HFFc6 (cell line): ENCODE measurements at regions not wholly inside any gene's neighbourhood (a gene's known extent, or its start where the extent isn't known, plus 50 kb on each side); places are given as distances from the start of the nearest gene placed in this dataset.

Experiments
- DNase-seq: peaks from one replicate; pipeline ENCODE4 v3.0.0-alpha.2; 2018
- H3K27ac Mint-ChIP-seq: 2 replicates; pipeline ENCODE4 v1.8.0; 2020; ENCODE audit warnings: mild to moderate bottlenecking, mixed read lengths
- H3K27me3 Mint-ChIP-seq: 2 replicates; pipeline ENCODE4 v1.8.0; 2021; ENCODE audit warnings: mild to moderate bottlenecking, moderate library complexity, mixed read lengths; ENCODE audit not compliant: insufficient read depth
- H3K36me3 Mint-ChIP-seq: 2 replicates; pipeline ENCODE4 v1.8.0; 2021; ENCODE audit warnings: low read depth, mixed read lengths
- H3K4me1 Mint-ChIP-seq: 2 replicates; pipeline ENCODE4 v1.8.0; 2020; ENCODE audit warnings: low read depth, mixed read lengths
- H3K4me3 Mint-ChIP-seq: 2 replicates; pipeline ENCODE4 v1.8.0; 2020; ENCODE audit warnings: mild to moderate bottlenecking, moderate library complexity, mixed read lengths
- H3K9me3 Mint-ChIP-seq: 2 replicates; pipeline ENCODE4 v1.8.0; 2020; ENCODE audit warnings: mild to moderate bottlenecking, mixed read lengths
- CTCF ChIP-seq: fragments of 200-600 bp; sonication (generic); IDR thresholded peaks from 2 replicates; pipeline ENCODE4 v1.5.0; 2021; ENCODE audit warnings: antibody characterized with exemption, mild to moderate bottlenecking

- no peak for DNase-seq
- H3K4me3 Mint-ChIP-seq, result no peak overlapping the region
- no peak for TF ChIP-seq CTCF
- H3K9me3 Mint-ChIP-seq, result no peaks in the 10 kb centered on the region
- H3K27ac Mint-ChIP-seq, result no peak overlapping the region
- H3K36me3 Mint-ChIP-seq, result no peaks in the 10 kb centered on the region
- H3K4me1 Mint-ChIP-seq, result no peaks in the 10 kb centered on the region
- peaks cover 3% of the 10 kb centered on the region for H3K27me3 Mint-ChIP-seq
These were observed 99.9 kb downstream of the NUF2 start for GRCh38 chr1:163421701-163422100.

GRCh38 chr1:163422738-163423404 is 101.1 kb downstream of the NUF2 start:
- no peaks in the 10 kb centered on the region for H3K9me3 Mint-ChIP-seq
- H3K4me1 Mint-ChIP-seq, result no peaks in the 10 kb centered on the region
- peaks cover 3% of the 10 kb centered on the region for H3K27me3 Mint-ChIP-seq
- no peak overlapping the region for H3K4me3 Mint-ChIP-seq
- DNase-seq, result no peak
- no peaks in the 10 kb centered on the region for H3K36me3 Mint-ChIP-seq
- H3K27ac Mint-ChIP-seq, result no peak overlapping the region
- no peak for TF ChIP-seq CTCF

- Mint-ChIP-seq H3K4me1 (no peaks in the 10 kb centered on the region), H3K27me3 (peaks cover 3% of the 10 kb centered on the region), H3K4me3 (no peak overlapping the region), H3K27ac (no peak overlapping the region), H3K36me3 (no peaks in the 10 kb centered on the region), H3K9me3 (no peaks in the 10 kb centered on the region)
- no peak for TF ChIP-seq CTCF
- DNase-seq, result no peak
These were observed 104.9 kb downstream of the NUF2 start for GRCh38 chr1:163426505-163427251.

GRCh38 chr1:163427279-163427678 is 105.5 kb downstream of the NUF2 start:
- no peaks in the 10 kb centered on the region for H3K4me1 Mint-ChIP-seq
- H3K27ac Mint-ChIP-seq, result no peak overlapping the region
- H3K4me3 Mint-ChIP-seq, result no peak overlapping the region
- no peaks in the 10 kb centered on the region for H3K36me3 Mint-ChIP-seq
- DNase-seq, result no peak
- TF ChIP-seq CTCF, result no peak
- H3K27me3 Mint-ChIP-seq, result peaks cover 3% of the 10 kb centered on the region
- H3K9me3 Mint-ChIP-seq, result no peaks in the 10 kb centered on the region

- no peak for TF ChIP-seq CTCF
- no peak overlapping the region for H3K4me3 Mint-ChIP-seq
- no peaks in the 10 kb centered on the region for H3K9me3 Mint-ChIP-seq
- no peaks in the 10 kb centered on the region for H3K4me1 Mint-ChIP-seq
- H3K27ac Mint-ChIP-seq, result no peak overlapping the region
- H3K36me3 Mint-ChIP-seq, result no peaks in the 10 kb centered on the region
- peaks cover 3% of the 10 kb centered on the region; the same call in 1 of the 2 replicates for H3K27me3 Mint-ChIP-seq
- DNase-seq, result no peak
These were observed 114.5 kb downstream of the NUF2 start for GRCh38 chr1:163436140-163436812.
